Stimulated activated CD4-positive, alpha-beta T cell treated with anti-CD3 and anti-CD28 coated beads, Interleukin-2, amount 100 ng/mL, for 4 hours (primary cell): ENCODE measurements at regions not wholly inside any gene's neighbourhood (a gene's known extent, or its start where the extent isn't known, plus 50 kb on each side); places are given as distances from the start of the nearest gene placed in this dataset.

Experiments
- DNase-seq: peaks from one replicate; pipeline ENCODE4 v3.0.0-alpha.2; 2020; ENCODE audit warnings: low read depth

GRCh38 chr4:189022440-189023035 is 883.3 kb downstream of the TRIML1 start:
- DNase-seq = no peak

GRCh38 chr4:189029976-189030504 is 890.8 kb downstream of the TRIML1 start:
- DNase-seq = no peak

- no peak for DNase-seq
These were observed 893.5 kb downstream of the TRIML1 start for GRCh38 chr4:189032606-189033338.

- DNase-seq = no peak
These were observed 894.6 kb downstream of the TRIML1 start for GRCh38 chr4:189033801-189034347.

GRCh38 chr4:189035091-189035490 is 895.9 kb downstream of the TRIML1 start:
- no peak for DNase-seq

- DNase-seq = no peak
These were observed 896.4 kb downstream of the TRIML1 start for GRCh38 chr4:189035654-189036053.

GRCh38 chr4:189036906-189037305 is 897.7 kb downstream of the TRIML1 start:
- DNase-seq = no peak

- DNase-seq = no peak
These were observed 894.0 kb upstream of the FRG1 start for GRCh38 chr4:189046642-189047041.

- DNase-seq = no peak
These were observed 892.6 kb upstream of the FRG1 start for GRCh38 chr4:189048119-189048518.

GRCh38 chr4:189049682-189050081 is 891.0 kb upstream of the FRG1 start:
- no peak for DNase-seq

- DNase-seq = no peak
These were observed 890.0 kb upstream of the FRG1 start for GRCh38 chr4:189050643-189051042.

- no peak for DNase-seq
These were observed 887.1 kb upstream of the FRG1 start for GRCh38 chr4:189053621-189054020.

- DNase-seq = no peak
These were observed 880.6 kb upstream of the FRG1 start for GRCh38 chr4:189060104-189060503.

- no peak for DNase-seq
These were observed 878.4 kb upstream of the FRG1 start for GRCh38 chr4:189062047-189062820.

- DNase-seq = no peak
These were observed 870.9 kb upstream of the FRG1 start for GRCh38 chr4:189069772-189070171.

- DNase-seq = no peak
These were observed 869.4 kb upstream of the FRG1 start for GRCh38 chr4:189071241-189071640.

- no peak for DNase-seq
These were observed 866.9 kb upstream of the FRG1 start for GRCh38 chr4:189073739-189074138.

- DNase-seq = no peak
These were observed 858.8 kb upstream of the FRG1 start for GRCh38 chr4:189081826-189082225.

- no peak for DNase-seq
These were observed 856.9 kb upstream of the FRG1 start for GRCh38 chr4:189083769-189084168.

- DNase-seq = no peak
These were observed 856.0 kb upstream of the FRG1 start for GRCh38 chr4:189084671-189085070.

- DNase-seq = no peak
These were observed 852.7 kb upstream of the FRG1 start for GRCh38 chr4:189087971-189088370.

GRCh38 chr4:189088780-189089179 is 851.9 kb upstream of the FRG1 start:
- DNase-seq = no peak
